ENCODE measurements at regions not wholly inside any gene's neighbourhood (a gene's known extent, or its start where the extent isn't known, plus 50 kb on each side); places are given as distances from the start of the nearest gene placed in this dataset.

DNA sequence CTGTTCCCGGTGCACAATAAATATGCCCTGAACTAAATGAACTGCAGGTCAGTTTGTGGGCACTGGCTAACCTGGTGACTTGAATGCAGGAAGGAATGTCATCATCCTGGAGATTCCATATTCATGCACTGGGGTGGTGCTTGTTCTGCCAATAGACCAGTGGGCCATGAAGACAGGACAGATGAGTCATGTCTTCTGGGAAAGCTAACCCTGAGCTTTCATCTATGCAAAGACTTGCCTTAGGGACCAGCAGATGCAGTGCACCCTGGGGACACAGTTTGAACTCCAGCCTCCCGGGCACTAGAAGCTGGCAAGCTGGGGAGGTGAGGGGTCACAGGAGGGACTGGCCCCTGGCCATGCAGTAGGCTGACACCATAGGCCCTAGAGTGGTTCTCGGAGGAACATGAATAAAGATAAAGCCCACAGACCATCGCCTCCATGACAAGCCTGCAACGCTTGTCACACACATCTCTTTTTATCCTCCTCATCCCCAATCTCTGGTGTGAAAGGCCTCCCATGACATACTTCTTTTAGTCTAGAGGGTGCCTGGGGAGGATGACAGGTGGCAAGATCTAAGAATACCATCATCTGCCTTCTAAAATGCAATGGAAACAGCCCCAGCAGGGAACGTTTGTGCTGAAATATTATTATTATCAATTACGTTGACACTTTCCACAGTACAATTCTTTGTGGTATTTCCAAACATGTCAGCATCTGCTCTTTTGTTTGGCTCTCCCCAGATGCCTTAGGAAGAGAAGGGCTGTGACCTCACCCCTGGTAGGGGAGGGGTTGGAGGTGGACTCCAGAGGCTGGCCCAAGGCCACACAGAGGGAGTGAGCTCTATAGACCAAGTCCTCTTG, 267.4 kb upstream of the RAB6C start:
- no peak for DNase-seq

DNA sequence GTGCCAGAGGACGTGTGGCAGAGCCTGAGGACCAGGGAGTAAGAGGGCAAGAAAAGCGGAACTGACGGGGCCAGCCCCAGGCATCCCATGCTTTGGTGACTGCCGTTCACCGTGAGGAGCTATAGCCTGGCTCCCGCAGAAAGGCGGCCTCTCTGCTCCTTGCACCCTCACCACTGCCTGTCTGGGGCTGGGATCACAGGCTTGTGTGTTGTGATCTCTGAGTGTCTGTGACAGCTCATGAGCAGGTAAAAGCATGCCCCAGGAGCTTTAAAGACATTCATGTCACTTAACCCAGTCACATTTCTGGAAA, 266.8 kb upstream of the RAB6C start:
- no peak for DNase-seq

DNA sequence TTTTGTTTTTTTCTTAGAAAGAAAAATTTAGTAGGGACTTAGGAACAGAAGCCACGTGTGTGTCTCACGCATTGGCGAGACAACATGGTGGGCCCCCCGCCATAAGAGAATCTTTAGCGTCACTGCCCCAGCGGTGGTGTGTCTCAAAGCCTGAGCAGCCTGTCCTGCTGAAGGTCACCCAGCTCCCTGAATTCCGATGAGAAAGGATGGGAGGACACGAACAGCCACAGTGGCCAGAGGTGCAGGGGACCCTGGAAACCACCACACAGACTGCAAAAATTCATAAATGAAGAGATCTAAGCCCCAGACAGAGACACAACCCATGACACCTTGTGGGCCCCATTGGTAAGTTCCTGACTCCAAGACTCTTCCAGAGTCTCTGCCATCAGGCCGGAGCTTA, 266.1 kb upstream of the RAB6C start:
- DNase-seq, result no peak

DNA sequence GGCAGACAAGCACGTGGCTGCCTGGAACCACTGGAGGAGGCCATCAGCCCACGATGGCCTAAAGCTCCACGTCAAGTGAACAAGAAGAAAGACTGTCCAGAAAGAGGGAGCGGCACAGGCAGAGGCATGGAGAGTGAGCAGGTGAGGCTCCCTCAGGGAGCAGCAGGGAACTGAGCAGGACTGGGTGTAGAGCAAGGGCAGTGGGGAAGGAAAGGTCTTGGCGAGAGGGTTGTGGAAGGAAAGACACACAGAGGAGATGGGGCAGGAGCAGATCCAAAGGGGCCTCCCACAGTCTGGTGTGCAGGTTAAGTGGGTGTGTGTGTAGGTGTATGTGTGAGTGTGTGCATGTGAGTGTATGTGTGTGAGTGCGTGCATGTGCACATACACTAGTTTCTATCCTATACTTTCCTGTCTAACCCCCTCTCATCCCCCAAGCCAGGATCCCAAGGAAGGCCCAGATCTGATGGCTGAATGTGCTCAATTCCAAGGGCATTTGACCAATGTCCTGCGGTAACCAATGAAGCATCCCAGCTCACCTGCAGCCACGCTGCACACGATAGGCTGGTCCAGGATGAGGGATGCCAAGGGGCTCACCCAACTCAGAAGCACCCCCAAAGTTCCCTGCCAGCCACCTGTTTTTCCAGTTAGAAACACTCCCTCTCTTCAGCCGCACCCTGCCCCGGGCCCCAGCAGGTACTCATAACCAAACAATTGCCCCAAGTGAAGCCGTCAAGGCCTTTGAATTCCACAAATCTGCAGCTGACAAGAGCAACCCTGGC, 262.5 kb upstream of the RAB6C start:
- no peak for DNase-seq

DNA sequence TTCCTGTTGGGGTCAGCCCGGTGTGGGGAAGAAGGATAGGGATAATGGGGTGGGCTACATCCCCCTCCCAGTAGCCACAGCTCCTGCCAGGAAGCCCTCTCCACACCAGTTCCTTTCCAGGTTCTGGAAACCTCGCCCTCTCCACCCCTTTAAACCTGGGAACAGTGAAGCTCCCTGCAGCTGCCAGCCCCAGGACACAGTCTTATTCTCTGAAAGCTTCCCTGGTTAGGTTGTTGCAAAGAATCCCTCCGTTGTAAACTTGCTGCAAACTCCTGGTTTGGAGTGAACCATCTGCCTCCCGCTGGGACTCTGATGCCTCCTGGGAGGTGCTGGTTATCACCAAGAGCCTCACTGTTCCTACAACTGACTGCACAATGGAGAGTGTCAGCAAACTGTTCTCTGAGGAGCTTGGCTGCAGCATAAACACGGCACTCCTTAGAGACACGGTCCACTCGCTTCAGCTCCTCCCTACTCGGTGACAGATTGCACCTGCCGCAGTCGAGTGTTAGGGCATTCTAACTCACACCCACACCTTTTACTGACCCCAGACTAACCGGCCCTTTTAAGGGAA, 261.8 kb upstream of the RAB6C start:
- DNase-seq, result no peak

DNA sequence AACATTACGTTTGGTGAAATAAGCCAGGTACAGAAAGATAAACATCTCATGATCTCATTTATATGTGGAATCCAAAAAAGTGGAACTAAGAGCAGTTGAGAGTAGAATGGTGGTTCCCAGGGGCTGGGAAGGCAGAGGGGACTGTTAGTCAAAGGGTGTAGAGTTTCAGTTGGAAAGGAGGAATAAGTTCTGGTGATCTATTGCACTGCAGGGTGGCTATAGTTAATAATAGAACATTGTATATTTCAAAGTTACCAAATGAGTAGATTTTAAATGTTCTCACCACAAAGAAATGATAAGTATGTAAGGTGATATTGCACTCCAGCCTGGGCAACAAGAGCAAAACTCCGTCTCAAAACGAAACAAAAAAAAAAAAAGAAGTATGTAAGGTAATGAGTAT, 260.1 kb upstream of the RAB6C start:
- no peak for DNase-seq

DNA sequence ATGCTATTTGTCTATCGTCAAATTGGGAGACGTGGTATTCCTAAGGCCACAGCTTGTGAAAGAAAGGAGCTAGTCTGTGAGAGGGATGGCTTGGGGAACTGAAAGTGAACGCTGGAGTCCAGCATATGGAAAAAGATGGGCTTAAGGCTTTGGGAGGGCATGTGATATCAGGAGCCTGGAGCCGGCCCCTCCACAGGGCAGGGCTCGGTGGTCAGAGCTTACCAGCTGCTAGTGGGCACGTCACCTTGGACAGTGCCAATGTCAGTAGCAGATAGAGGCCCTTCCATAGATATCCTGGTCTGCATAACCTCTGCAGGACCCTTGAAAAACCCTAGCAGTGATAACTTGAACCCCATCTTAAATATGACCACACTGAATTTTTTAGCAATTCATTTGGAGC, 259.1 kb upstream of the RAB6C start:
- no peak for DNase-seq

DNA sequence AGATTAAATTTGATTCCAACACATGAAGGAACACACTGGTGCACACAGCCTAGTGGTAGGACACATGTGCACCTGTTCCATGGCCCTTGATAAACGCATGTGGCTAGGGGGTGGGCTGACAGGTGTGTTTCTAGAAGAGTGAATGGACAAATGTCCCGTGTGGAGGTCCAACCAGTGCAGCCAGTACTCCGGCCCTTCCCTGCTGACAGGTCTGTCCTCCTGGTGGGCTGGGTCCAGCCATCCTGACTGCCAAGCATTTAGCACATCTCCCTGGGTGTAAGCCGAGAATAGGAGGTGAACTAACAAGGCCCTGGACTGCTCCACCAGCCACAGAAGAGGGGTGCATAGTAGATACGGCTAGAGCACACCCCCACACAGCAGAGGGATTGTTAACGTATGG, 258.7 kb upstream of the RAB6C start:
- DNase-seq, result no peak

DNA sequence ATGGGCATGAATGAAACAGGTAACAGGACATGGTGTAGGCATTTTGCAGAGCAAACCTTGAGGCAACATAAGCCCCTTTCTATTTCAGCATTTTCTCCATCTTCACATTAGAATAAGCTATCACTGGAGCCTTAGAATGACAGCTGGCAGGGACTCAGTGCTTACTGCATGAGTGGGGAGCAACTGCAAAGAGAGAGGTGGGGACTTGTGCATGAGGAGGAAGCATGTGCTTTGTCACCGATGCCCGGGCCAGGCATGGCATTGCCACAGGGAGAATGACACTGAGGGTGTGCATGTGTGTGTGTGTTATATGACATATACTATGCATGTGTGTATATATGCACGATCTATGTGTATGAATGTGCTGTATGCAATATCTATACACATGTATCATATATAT, 258.2 kb upstream of the RAB6C start:
- DNase-seq, result no peak

DNA sequence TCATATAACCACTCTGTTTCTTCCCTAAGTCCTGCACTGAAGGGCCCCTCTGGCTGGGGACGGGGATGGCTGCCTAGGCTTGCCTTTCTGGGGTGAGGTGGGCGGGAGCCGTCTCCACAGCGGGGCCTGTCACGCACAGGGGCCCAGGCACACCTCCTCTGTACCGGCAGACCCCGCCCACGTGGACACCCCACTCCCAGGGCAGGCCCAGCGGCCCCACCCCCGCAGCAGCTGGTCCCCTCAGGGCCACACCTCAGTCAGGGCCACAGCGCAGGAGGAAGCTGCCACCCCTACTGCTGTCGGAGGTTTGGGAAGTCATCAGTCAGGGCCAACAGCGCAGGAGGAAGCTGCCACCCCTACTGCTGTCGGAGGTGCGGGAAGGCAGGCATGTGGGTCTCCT, 257.6 kb upstream of the RAB6C start:
- no peak for DNase-seq

DNA sequence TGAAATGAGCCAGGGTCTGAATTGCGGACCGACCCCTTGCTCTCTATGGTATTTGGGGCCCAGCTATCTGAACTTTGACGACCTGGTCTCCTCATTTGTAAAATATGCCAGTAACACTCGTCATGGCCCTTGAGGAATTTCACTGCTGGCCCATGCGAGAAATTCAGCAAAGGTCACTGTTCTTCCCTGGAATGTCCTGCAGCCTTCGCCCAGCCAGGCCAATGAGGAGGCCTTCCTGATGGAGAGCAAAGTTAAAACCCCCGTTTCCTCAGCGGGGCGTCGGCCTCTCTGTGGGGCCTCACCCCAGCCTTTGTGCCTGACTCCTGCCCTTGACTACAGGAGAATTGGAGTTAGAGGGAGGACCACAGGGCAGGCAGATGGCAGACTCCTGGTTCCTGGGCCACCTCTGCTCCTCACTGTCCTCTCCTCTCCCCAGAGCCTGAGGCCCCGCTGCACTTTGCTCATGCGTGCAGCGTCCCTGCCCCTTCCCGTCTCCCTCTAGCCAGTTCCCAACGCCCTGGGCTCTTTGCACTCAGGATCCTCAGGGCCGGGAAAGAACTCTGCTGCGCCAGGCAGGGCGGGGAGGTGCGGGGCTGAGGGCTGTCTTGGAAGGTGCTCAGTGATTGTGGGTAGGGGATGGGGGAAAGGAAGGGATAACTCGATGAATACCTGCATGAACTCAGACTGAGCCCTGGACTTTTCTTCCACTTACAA, 257.0 kb upstream of the RAB6C start:
- DNase-seq, result no peak

DNA sequence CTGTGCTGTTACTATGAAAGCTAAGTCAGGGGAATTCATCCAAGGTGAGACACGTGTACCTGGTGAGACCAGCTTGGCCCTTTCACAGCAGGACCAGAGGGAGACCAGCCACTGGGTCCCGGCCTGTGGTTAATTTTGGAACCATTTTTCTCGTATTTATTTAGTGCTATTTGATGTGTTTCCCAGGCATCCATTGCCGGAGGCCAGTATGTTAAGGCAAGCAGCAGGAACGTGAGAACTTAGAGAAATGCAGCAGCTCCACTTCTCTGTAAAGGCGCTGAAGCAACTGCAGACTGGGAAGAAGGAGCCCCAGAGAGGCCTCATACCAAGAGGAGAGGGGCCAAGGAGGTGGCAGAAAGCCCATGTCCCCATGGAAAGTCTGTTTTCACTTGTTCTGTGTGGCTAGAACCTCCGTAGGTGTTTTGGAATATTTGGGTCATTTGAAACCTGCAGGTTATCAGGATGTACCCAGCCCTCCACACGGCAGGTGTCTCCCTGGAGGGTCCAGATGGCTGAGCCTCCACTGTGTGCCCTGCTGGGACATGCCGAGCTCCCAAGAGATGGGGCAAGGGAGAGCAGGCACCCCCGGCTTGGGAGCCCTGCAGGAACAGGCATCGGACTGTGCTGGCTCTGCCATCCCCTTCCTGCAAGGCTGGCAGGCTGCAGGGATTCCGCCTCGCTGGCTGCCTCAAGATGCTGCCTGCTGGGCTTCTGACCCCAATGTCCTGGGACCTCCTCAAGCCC, 256.0 kb upstream of the RAB6C start:
- no peak for DNase-seq

DNA sequence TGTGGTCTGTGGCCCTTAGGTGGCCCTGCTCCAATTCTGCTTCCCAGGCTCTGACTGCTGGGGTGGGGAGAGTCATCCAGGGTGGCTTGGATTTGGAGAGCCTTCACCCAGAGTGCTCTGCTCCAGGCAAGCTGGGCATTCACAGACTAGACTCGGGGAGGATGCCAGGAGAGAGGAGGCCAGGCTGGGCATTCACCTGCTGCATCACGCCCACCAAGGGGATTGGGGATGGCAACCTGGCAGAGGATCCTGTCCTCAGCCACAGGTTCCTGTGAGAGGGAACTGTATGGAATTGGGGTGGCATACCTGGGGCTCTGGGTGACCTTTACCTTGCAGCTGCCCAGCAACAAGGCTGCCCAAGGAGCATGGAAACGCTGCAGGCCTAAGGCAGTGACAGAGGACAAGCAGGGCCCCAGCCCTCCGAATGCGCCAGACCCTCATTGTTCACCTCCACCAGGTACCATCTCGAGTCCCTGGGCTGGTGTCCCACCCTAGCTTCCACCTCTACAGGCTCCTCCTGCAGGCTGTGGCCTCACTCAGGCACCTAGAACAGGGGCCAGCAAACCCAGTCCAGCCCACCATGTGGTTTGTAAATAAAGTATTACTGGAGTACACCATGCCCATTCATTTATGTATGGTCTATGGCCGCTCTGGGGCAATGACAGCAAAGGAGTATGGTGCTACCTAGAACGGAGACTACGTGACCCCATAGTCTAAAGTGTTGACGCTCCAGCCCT, 255.3 kb upstream of the RAB6C start:
- no peak for DNase-seq

DNA sequence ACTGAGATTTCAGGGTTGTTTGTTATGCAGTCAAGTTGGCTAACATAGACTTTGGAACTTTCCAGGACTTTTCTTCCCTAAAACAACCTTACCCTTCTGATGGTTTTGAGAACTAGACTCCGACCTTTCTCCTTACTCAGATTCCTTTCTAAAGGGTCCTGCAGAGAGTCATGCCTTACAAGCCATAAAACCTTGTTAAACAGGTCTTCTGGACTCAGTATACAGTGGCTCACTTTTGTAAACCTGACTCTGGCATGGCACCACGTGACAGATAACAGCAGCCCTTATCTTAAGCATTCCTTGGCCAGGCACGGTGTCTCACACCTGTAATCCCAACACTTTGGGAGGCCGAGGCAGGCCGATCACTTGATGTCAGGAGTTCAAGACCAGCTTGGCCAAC, 253.2 kb upstream of the RAB6C start:
- no peak for DNase-seq

DNA sequence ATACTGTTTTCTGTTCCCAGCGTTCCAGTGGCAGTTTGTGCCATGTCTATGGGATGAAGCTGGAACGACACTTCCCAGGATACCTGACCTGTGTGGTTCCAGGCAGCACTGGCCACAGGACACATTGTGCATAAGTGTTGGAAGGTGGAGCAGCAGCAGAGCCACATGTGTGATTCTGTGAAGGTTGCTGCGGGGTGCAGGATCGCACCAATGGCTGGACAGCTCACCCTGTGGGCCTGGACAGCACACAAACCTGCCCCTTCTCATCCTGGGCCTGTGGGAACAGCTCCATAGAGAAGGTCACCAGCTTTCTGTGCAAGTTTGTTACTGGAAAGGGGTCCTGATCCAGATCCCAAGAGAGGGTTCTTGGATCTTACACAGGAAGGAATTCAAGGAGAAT, 252.2 kb upstream of the RAB6C start:
- DNase-seq, result no peak

DNA sequence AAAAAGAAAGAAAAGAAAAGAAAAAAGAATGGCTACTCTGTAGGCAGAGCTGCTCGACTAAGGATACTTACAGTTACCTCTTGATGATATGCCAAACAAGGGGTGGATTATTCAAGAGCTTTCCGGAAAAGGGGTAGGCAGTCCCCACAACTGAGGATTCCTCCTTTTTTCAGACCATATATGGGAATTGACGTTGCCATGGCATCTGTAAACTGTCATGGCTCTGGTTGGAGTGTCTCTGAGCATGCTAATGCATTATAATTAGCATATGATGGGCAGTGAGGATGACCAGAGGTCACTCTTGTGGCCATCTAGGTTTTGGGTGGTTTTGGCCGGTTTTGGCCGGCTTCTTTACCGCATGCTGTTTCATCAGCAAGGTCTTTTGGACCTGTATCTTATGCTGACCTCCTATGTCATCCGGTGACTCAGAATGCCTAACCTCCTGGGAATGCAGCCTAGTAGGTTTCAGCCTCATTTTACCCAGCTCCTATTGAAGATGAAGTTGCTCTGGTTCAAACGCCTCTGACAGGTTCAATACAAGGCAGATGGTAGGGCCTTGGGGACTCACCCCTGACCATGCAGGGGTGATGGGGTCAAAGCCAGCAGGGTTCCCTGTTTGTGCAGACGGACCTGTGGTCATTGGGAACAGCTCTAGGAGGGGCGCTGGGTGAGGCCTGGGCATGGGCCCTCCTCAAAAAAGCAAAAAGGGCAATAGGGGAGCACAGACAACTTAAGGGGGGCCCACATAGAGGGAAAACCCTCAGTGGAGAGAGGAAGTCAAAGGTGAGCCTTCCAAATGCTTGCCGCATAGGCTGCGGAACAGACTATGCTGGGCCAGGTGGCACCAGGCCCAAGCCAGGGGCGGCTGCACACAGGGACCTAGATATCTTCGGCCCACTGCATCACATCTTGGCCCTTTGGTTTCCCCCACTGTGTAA, 251.2 kb upstream of the RAB6C start:
- DNase-seq, result no peak

DNA sequence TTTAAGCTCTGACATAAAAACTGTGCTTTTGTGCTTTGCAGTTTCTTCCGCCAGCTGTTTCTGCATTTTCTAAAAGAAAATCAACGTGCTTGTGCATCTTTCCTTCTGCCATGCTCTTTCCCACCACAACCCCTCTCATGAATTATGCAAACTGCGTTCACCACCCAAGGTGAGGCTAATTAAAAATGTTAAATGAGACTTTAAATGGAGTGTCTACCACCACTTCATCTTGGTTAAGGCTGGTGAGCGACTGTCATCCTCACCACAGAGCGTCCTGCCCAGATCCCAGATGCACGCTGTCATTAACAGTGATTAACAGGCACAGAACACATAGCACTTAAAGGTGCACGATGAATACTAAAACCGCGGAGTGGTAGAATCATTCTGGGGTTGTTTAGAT, 250.5 kb upstream of the RAB6C start:
- DNase-seq, result no peak

DNA sequence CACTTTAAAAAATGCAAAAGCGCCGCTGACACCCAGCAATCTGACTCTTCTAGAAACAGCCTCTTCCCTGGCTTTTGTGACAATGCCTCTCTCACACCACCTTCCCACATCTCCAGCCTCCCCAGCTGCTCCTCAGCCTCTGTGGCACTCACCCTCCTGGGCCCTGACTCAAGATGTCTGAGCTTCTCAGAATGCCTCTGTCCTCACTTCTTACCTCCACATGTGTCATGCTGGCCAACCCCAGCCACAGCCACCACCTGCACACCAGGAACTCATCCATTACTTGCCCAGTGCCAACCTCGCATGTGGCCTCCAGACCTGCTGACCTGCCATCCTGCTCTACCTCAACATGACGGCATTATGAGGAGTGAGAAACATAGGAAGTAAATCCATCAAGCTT, 249.8 kb upstream of the RAB6C start:
- DNase-seq, result no peak

DNA sequence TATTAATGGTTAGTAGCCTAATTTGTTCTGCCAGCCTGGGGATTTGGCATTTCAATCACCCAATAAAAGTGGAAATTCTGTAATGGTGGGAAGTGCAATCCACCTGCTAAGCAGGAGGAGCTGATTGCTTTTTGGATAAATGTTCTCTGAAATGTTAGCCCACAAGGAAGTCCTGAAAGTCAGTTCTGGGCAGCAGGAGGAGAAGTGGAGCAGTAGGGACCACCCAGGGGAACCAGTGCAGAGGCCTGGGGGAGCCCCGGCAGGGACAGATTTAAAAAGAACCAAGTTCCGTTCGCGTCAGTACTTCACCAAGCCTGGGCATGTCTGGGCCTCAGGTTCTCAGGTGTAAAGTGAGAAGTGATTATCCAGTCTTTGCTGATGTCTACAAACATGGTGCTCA, 248.5 kb upstream of the RAB6C start:
- DNase-seq, result no peak

DNA sequence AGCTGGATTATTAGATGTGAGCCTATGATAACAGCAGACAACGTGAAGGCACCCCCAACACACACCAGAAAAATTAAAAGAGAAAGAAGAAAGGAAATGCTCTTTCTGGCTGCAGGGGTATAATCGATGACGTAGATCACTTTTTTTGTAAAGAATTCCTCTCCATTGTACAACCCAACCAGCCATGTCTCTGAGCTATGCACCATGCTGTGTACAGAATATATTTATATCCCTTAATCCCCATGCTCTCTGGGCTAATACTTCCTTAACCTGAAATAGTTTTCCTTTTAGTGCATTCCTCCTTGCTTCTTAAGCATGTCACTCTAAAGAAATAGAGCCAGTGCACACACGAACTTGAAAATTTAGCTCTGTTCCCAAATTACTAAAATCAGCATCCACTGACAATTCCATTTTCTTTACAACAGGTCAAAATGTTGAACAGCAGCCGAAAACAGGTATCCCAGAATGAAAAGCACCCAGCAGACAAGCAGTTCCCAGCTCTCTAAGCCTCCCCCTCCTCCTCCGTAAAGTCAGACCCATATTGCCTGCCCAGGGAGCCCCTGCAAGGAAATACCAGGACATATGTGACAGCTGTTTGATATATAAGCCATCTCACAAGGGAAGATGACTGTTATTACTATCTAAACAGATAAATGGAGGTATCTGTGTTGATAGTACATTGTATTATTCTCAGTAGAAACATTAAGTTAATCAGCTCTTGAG, 247.4 kb upstream of the RAB6C start:
- DNase-seq, result no peak

Measured in SIG-M5 (cell line).